DND-41 (cell line): ENCODE measurements at regions not wholly inside any gene's neighbourhood (a gene's known extent, or its start where the extent isn't known, plus 50 kb on each side); places are given as distances from the start of the nearest gene placed in this dataset.

ENCODE experiments used
- ATAC-seq: fragments of 200-7000 bp; cut with Tn5 transposase; 3 replicates; pipeline ENCODE4 v1.9.1; 2021; ENCODE audit warnings: low read depth; ENCODE audit not compliant: insufficient read depth
- DNase-seq: peaks from one replicate; pipeline ENCODE4 v3.0.0-alpha.2; 2020
- H2AFZ ChIP-seq: 2 replicates; pipeline ENCODE4 v1.6.0; 2012; ENCODE audit warnings: low read depth, low read length
- H3K27ac ChIP-seq: 2 replicates; pipeline ENCODE4 v1.5.1; 2012; ENCODE audit warnings: low read length, inconsistent platforms
- H3K27me3 ChIP-seq: fragments of 200-600 bp; sonication (generic); 2 replicates; pipeline ENCODE4 v1.6.0; 2012; ENCODE audit warnings: low read length, mild to moderate bottlenecking, inconsistent platforms; ENCODE audit not compliant: insufficient read depth, poor library complexity
- H3K36me3 ChIP-seq: 2 replicates; pipeline ENCODE4 v1.5.1; 2012; ENCODE audit warnings: low read length, inconsistent platforms; ENCODE audit not compliant: insufficient read depth
- H3K4me1 ChIP-seq: 2 replicates; pipeline ENCODE4 v1.5.1; 2012; ENCODE audit warnings: mild to moderate bottlenecking, low read length; ENCODE audit not compliant: insufficient read depth
- H3K4me2 ChIP-seq: 2 replicates; pipeline ENCODE4 v1.6.0; 2012; ENCODE audit warnings: mild to moderate bottlenecking, moderate library complexity, low read length, inconsistent platforms; ENCODE audit not compliant: insufficient read depth
- H3K4me3 ChIP-seq, 2 experiments: fragments of 200-600 bp in 1 of 2; shearing (Covaris generic) in 1 of 2; 2 replicates each; pipeline ENCODE4 v1.5.1; 2012 to 2016; ENCODE audit warnings: inconsistent platforms in 2 of 2, low read length in 2 of 2, mild to moderate bottlenecking in 2 of 2, low read depth in 1 of 2, moderate library complexity in 1 of 2
- H3K79me2 ChIP-seq: 2 replicates; pipeline ENCODE4 v1.6.0; 2012; ENCODE audit warnings: low read length, inconsistent platforms; ENCODE audit not compliant: insufficient read depth
- H3K9ac ChIP-seq: 2 replicates; pipeline ENCODE4 v1.6.0; 2012; ENCODE audit warnings: low read depth, mild to moderate bottlenecking, inconsistent platforms, low read length, moderate library complexity
- H3K9me3 ChIP-seq: 2 replicates; pipeline ENCODE4 v1.5.1; 2012; ENCODE audit warnings: low read length, moderate library complexity, mild to moderate bottlenecking, inconsistent platforms; ENCODE audit not compliant: insufficient read depth, severe bottlenecking
- H4K20me1 ChIP-seq: 2 replicates; pipeline ENCODE4 v1.6.0; 2012; ENCODE audit warnings: low read length; ENCODE audit not compliant: insufficient read depth
- EZH2 ChIP-seq: IDR thresholded peaks from 3 replicates; pipeline ENCODE4 v1.6.1; 2012; ENCODE audit warnings: borderline replicate concordance, low read depth, mild to moderate bottlenecking, moderate library complexity, low read length, inconsistent platforms; ENCODE audit not compliant: severe bottlenecking
- TF ChIP-seq, protein P1 (sequence below): IDR thresholded peaks from 2 replicates; pipeline ENCODE4 v1.5.1; 2012; ENCODE audit warnings: borderline replicate concordance, low read length, moderate library complexity, mild to moderate bottlenecking; ENCODE audit not compliant: poor library complexity, severe bottlenecking; ENCODE audit errors: extremely low read depth

DNA sequence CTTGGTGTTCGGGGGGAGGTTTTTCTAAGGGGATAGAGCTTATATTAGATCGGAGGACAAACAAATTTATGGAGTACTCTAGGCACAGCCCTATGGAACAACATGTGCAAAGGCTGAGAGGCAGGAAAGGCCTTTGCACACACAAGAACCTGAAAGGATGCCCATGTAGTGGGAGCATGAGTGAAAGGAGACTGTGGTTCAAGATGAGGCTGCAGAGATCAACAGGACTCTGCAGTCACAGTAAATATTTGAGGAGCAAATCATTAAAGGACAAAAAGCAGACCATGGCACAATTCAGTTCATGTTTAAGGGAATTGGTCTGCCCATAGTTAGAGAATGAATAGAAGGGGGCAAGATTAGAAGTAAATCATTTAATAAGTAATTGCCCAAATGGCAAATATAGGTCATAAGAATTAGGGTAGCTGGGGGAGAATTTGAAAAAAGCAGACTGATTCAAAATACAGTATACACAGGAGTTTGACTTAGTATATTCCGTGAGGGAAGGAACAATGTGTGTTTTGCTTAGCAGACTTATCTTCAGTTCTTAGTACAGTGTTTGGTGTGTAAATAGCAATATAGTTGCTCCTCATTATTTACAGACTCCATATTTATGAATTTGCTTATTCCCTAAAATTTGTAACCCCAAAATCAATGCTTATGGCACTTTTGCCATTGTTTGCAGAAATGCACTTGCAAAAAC, 268.1 kb downstream of the SEC16B start:
- Histone ChIP-seq H4K20me1 (no peaks in the 10 kb centered on the region), H3K4me1 (no peaks in the 10 kb centered on the region)
- no peak for DNase-seq

DNA sequence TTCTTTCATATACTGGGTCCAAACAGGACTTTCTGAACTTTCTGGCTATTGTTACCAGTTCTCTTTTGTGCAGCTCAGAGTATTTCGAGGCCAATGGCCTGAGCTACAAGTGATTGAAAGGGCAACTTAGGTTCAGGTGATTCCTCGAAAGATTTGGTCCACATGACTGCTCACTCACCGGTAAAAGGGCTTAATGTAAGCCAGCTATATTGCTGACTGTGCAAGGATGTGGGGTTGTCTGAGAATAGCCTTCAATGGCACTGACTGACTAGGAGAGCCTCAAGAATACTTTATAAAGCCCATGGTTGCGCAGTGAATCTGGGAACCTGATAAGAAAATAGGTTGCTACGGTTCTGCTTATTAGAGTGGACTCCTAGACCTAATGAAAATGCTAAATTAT, 269.0 kb downstream of the SEC16B start:
- no peak for ATAC-seq
- Histone ChIP-seq H3K9me3 (no peaks in the 10 kb centered on the region), H3K4me3 (no peak overlapping the region), H3K27me3 (no peaks in the 10 kb centered on the region), H3K79me2 (no peaks in the 10 kb centered on the region), H3K9ac (no peak overlapping the region), H3K36me3 (no peaks in the 10 kb centered on the region), H3K4me2 (no peak overlapping the region), H2AFZ (no peak overlapping the region), H3K4me1 (no peaks in the 10 kb centered on the region), H4K20me1 (no peaks in the 10 kb centered on the region), H3K27ac (no peak overlapping the region)
- DNase-seq = no peak
- TF ChIP-seq, protein P1, sequence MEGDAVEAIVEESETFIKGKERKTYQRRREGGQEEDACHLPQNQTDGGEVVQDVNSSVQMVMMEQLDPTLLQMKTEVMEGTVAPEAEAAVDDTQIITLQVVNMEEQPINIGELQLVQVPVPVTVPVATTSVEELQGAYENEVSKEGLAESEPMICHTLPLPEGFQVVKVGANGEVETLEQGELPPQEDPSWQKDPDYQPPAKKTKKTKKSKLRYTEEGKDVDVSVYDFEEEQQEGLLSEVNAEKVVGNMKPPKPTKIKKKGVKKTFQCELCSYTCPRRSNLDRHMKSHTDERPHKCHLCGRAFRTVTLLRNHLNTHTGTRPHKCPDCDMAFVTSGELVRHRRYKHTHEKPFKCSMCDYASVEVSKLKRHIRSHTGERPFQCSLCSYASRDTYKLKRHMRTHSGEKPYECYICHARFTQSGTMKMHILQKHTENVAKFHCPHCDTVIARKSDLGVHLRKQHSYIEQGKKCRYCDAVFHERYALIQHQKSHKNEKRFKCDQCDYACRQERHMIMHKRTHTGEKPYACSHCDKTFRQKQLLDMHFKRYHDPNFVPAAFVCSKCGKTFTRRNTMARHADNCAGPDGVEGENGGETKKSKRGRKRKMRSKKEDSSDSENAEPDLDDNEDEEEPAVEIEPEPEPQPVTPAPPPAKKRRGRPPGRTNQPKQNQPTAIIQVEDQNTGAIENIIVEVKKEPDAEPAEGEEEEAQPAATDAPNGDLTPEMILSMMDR = no peak
- TF ChIP-seq EZH2 = no peak

More for the DNA sequence above, 268.1 kb downstream of the SEC16B start:
- ATAC-seq = no peak
- Histone ChIP-seq H3K27ac (no peak overlapping the region), H3K9me3 (no peaks in the 10 kb centered on the region), H3K27me3 (no peaks in the 10 kb centered on the region), H2AFZ (no peak overlapping the region), H3K9ac (no peak overlapping the region), H3K4me3 (no peak overlapping the region), H3K4me2 (no peak overlapping the region), H3K79me2 (no peaks in the 10 kb centered on the region), H3K36me3 (no peaks in the 10 kb centered on the region)
- TF ChIP-seq, protein P1 = no peak
- TF ChIP-seq EZH2 = no peak

- Histone ChIP-seq H4K20me1 (no peaks in the 10 kb centered on the region), H3K4me1 (no peaks in the 10 kb centered on the region), H2AFZ (no peak overlapping the region), H3K4me3 (no peak overlapping the region), H3K27me3 (no peaks in the 10 kb centered on the region), H3K36me3 (no peaks in the 10 kb centered on the region), H3K9me3 (no peaks in the 10 kb centered on the region), H3K4me2 (no peak overlapping the region), H3K9ac (no peak overlapping the region), H3K79me2 (no peaks in the 10 kb centered on the region), H3K27ac (no peak overlapping the region)
- DNase-seq (no peak), ATAC-seq (no peak)
- TF ChIP-seq, protein P1 = no peak
- TF ChIP-seq EZH2 = no peak
Observed at GRCh38 chr1:177690996-177691395, 278.9 kb downstream of the SEC16B start.

DNA sequence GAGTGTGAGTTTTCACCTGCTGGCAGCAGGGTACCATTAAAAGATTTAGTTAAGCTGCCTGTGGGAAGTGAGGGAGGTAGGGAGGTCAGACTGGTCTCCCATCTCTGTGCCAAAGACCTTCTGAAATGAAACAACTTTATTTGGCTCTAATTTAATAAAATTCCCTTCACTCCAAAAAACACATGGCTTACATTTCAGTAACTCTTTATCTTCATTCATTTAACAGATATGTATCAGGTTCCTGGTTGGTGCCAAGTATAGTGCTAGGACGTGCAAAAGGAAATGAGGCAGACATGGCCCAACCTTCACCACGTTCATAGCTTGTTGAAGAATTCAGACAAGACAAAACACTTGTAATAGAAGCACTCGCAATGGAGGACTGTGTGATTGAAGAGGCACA, 282.3 kb downstream of the SEC16B start:
- no peak overlapping the region for H3K4me3 ChIP-seq
- no peaks in the 10 kb centered on the region for H4K20me1 ChIP-seq
- H3K9me3 ChIP-seq = no peaks in the 10 kb centered on the region
- H3K9ac ChIP-seq = no peak overlapping the region
- no peak for ATAC-seq
- H2AFZ ChIP-seq = no peak overlapping the region
- no peak for DNase-seq
- H3K36me3 ChIP-seq = no peaks in the 10 kb centered on the region
- H3K4me1 ChIP-seq = no peaks in the 10 kb centered on the region
- no peak overlapping the region for H3K4me2 ChIP-seq
- H3K27me3 ChIP-seq = no peaks in the 10 kb centered on the region
- H3K79me2 ChIP-seq = no peaks in the 10 kb centered on the region
- no peak for TF ChIP-seq EZH2
- TF ChIP-seq, protein P1 = no peak
- H3K27ac ChIP-seq = no peak overlapping the region
